NCI-H1048 (cell line): ENCODE measurements at regions not wholly inside any gene's neighbourhood (a gene's known extent, or its start where the extent isn't known, plus 50 kb on each side); places are given as distances from the start of the nearest gene placed in this dataset.
"Not testable (repeated sequence)": the region's sequence is repeated elsewhere in the genome, so short reads cannot be mapped to it uniquely, and the experiment has no call there.

Source experiments
- DNase-seq: peaks from one replicate; lab custom pipeline; 2025; lab: John Stamatoyannopoulos, UW

DNA sequence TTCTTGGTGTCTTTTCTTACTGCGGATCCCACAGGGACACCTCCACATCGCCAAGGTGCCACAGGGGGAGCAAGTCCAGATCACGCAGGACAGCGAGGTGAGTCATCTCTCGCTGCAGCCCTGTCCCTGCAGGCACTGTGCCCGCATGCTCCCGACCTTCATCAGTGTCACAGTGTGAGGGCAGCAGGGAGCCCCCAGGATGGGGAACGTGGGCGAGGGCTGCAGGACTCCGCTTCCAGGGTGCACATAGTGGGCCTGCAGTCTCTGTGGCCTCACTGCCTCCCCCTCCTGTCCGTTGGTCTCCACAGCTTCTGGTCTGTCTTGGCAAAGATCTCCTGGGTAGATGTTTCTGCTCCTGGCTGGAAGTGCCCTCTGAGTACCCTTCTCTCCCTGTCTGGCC is 78.0 kb downstream of the NPIPB11 start:
- DNase-seq: not testable (repeated sequence)

DNA sequence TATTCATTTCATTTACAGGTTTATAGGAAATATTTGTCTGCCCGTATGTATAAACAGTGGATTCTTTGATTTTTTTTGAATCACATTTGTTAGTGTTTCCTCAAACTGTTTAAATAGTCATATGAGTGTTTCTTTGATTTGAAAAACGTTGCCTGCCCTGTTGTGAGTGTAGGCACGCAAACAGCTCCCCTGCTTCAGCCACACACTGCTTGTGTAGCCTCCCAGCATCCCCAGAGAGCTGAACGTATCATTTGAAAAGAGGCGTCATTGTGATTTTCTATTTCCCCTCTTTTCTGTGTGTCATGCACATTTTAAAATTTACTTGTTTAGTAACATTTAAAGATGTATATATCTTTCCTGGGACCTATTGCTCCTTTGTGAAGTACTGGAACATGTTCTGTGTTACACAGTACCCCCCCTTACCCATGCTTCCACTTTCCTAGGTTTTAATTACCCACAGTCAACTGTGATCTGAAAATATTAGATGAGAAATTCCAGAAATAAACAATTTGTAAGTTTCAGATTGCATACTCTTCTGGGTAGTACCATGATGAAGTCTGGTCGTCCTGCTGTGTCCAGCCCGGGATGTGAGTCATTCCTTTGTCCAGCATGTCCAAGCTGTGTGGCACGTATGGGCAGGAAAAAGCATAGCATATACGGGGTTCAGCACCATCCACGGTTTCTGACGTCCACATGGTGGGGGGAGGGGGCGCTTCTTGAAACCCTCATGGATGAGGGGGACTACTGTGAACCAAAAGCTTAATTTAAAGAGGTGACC is 78.7 kb downstream of the NPIPB11 start:
- DNase-seq: not testable (repeated sequence)

DNA sequence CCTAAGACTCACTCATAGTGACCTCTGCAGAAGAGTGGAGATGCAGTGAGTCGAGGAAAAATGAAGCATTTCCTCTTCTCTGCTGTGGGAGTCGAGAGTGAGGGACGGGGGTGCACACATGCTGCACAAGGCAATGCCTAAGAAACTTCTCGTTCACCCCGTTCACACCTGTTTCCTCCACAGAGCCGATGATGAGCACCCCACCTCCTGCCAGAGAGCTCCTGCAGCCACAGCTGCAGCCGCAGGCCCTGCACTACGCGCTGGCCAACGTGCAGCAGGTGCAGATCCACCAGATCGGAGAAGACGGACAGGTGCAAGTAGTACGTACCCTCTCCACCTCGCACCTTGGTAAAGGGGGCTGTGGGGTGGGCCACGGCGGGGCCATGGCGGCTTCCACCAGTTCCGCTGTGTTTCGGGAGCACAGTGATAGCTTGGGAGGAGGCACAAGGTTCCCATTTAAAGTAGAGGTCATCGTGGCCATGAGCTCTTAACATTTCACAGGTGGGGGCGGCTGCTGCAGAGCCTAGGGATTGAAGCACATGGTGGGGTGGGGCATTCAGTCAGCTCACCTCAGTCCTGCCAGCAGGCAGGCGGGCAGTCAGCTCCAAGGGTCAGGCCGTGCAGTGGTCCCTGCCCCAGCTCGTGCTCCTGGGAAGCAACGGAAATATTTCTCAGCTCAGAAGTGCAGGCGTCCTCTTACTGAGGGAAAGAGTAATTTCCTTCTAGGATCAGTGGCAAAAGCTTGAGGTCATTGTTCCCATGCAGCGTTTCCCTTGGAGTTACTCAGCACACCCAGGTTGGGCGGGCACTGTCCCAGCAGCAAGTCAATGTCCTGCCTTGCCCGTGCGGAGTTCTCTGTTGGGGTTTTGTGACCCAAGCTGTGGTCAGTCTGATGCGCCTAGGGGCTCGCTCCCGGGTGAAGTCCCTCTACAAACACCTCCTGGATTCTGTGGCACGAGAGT is 80.1 kb downstream of the NPIPB11 start:
- DNase-seq: not testable (repeated sequence)

DNA sequence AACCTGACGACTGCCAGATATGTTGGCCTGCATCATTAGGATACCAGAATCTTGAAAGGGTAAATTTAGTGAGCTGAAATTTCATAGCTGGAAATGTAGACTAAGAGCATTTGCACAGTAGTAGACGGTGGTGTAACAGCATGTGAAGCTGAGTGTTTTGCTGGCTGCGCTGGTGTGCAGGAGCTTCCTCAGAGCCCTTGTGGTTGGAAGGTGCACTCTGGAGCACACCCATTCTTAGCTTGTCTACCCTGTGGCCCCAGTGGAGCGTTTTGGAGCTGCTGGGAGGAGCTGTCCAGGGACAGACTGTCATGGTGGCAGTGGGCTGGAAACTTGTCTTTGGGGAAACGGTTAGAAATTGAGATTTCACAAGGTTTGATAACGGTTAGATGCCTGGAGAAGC is 82.8 kb downstream of the NPIPB11 start:
- not testable (repeated sequence) for DNase-seq

DNA sequence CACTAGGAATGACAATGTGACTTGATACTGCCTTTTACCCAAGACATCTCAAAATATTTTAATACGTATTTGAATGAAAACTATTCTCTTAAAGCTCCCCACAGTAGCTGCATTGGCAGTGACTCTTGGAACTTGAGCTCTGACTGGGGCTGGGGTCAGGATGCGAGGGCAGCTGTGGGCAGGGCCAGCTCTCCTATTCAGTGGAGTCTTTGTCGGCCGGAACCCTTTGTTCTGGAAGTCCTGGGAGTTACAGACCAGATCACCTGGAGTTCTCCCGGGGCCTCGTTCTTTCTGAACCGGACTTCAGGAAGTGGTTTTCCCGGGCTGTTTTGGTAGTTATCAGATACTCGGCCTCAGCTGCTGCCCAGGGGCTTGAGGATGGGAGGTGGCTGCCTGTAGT is 84.9 kb downstream of the NPIPB11 start:
- DNase-seq: no peak

DNA sequence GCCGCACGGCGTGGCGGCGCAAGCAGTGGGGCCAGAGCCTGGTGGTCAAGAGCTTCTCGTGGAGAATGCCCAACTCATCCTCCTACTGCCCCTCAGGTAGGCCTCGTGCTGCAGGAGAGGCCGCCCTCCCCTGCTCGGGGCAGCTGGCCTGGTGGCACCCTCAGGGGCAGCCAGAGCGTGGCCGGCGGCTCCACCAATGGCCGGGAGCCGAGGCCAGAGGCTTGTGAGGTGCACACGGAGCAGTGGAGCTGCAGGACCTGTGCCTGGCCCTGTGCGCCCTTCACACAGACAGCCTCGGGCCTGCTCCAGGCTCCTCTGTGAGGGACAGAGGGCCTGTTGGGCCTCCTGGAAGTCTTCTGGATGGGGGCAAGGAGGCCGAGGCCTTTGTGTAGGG is 85.5 kb downstream of the NPIPB11 start:
- no peak for DNase-seq

DNA sequence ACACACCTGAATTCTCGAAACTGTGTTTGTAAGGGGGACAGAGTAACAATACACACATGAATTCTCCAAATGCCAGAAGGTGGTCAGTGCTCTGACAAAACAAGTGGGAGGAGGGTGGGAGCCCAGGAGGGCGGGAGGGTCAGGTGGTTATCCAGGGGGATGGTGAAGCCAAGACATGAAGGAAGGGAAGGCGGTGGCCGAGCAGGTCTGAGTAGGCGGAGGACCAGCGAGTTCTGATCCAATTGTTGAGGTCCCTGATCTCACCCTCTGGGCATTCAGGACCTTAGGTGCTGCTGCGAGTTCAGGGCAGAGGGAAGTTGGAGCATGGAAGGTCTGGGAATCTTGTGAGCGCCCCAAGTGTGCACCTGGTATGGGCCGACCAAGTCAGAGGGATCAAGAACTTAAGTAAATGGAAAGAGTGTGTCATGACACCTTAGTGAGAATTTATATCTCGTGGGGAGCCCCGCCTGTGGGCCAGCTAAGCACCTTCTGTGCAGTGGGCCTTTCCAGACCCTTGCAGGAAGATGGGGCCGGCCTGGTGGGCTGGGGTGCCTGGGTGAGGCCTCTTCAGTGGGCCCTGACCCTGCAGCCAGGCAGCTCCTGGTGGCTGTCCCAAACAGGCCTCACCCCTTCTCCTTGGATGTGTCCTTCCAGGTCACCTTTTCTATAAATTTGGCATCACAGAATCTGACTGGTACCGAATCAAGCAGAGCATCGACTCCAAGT is 86.1 kb downstream of the NPIPB11 start:
- DNase-seq: no peak

DNA sequence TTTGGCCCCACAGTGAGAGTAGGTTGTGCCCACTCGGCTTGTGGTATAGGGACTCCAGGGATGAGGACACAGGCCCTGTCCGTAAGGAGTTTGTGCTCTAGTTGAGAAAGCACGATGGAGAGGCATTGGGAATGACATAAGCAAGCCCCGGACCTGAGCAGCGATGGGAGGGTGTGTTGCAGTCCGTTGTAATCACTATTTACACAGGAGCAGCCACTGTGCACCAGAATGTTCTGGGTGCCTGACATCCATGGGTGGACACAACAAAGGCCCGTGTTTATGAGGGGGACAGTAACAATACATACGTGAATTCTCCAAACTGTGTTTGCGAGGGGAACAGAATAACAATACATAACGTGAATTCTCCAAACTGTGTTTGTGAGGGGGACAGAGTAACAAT is 86.8 kb downstream of the NPIPB11 start:
- DNase-seq: no peak

DNA sequence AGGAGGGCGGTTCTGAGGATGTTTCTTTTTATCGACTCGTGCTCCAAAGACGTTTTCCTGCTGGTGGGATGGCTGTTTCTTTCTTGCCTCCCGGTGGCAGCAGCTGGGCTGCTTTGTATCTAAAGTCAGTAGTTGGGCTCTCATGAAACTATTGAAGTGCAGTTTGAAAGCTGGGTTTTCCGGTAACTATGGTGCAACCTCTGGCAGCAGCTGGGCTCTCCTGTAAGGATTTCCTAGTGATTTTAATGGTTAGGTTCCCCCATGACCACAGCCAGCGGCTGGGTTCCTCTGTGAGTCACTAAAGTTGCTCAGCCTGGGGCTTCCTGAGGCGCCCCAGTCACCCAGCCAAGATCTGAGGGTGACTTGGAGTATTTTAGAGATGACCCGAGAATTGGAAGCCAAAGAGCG is 87.9 kb downstream of the NPIPB11 start:
- DNase-seq: not testable (repeated sequence)

DNA sequence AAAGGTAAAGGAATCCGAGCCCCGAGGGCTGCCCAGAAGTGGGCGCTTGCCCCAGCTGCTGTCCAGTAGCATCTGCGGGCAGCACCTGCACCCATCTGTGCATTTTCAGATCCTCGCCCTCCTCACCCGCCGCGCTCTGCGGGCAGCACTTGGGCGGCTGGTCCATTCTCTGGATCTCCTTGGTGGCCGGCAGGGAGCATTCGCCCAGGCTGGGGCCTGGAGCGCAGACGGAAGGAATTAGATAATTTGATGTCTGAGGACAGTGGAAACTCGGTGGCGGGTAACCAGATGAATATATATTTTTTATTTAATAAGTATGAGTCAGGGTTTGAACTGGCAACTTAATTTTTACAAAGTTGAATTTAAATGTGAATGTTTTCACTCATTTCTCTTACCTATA is 88.5 kb downstream of the NPIPB11 start:
- DNase-seq: no peak

DNA sequence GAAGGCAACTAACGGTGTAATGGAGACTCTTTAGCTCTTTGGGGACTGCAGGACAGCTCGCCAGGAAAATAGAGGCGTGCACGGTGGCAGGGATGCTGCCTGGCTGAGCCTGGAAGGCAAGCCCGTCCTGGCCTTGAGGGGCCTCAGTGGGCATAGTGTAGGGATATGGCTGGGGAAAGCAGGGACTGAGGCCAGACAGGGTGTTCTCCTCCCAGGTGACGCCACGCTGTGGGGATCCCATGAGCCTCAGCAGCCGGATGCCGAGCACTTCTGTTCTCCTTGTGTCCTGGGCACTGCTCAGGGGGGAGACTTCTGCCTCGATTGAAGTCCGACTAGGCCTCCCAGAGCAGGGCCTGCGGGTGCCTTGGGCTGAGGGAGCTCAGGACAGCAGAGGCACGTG is 89.2 kb downstream of the NPIPB11 start:
- no peak for DNase-seq

DNA sequence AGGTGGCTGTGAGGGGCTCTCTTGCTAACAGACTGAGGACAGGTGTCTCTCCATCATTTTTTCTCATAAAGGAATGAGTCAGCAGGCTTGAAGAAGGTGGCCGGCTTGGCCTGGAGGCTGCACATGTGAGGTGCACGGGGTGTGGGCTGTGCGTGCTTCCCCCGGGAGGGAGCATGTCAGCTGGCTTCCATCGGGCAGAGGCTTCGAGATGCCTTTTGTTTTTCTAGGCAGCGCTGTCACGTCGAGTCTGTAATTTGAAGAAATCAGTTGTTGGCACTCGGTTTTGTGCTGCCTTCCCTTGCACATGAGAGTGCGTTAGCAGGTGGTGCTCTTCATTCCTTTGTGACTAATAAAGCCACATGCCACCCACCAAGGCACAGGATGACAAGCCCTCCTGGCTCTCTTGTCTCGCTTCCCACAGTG is 89.7 kb downstream of the NPIPB11 start:
- DNase-seq: no peak

DNA sequence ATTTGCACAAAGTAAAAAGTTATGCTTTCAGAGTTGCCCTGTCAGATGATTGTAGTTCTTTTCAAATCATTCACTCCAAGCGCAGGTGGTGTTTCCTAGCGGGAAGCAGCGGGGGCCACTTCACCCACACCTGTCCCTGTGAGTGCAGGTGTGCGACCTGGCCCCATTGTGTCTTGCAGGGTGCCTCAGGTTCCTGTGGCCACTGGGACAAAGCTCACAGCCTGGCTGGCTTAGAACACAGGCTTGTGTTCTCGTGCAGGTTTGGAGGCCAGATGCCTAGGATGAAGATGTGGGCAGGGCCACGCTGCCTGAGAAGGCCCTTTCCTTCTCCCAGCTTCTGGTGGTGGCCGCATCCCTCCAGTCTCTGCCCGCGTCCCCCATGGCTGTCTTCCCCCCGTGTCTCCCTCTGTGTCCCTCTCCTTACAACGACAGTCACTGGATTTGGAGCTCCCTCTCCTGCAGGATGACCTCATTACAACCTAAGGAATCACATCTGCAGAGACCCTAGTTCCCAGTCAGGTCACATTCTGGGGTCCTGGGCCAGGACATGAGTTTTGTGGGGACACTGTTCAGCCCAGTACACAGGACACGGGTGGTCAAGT is 90.5 kb downstream of the NPIPB11 start:
- no peak for DNase-seq

DNA sequence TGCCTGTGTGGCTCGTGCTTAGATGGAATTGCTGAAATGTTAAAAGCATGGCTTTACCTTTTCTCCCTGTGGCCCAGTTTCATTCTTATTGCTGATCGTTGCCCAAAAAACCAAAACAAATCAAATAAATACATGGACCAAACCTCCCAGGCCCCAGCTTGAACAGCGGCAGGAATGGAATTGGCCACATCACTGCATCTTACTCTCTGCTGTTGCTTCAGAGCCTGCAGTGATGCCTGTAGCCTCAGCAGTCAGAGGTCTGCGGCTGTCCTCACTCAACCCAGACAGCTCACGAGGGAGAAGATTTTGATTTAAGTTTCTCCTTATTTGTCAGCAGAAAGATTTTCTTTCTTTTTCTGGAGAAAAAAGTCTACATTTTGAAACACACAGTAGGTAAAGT is 91.5 kb downstream of the NPIPB11 start:
- no peak for DNase-seq

DNA sequence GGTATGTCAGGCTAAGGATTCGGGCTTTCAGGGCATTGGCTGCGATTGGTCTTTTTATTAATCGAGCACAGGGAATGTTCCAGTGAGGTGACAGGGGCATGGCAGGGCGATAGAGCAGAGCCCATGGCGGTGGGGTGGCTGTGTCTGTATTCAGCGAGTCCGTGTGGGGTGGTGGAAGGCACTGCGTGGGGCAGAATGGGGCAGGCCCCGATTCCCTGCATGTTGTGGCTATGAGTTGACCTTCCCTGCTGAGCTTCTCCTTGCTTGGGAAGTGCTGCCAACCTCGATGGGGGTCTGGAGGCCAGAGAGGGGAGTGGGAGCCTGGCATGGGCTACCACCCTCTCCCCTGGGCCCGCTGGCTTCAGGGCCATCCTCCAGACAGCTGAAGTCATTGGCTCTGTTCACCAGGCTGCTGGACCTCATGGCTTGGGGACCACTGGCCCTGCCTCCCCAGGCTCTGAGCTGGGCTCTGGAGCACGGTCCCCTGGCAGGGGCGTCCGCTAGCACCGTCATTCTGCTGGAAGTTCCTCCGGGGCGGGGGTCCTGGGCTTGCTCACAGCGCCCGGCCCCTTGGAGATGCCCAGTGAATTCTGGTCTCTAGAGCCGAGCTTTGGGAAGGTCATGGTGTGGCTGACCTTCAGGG is 92.1 kb downstream of the NPIPB11 start:
- no peak for DNase-seq

DNA sequence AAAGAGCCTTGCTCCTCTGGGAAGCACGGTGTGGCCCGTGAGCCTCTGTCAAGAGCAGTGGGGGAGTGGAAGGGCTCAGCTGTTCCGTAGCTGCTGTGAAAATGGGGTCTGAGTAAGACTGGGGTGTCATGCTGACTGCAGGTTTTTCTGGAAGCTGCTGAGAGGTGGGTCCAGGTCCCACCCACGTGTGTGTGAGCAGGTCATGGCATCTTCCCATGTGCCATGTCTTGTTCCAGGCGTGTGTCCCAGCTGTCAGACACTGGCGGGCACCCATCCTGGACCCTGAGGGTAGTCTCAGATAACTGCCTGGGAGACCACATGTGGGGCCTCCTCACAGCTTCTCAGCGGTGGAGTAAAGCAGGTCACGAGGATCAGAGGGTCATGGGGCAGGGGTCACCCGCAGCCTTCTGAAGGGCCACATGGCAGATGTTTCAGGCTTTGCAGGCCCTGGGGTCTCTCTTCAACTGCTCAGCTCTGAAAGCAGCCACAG is 92.9 kb downstream of the NPIPB11 start:
- no peak for DNase-seq

DNA sequence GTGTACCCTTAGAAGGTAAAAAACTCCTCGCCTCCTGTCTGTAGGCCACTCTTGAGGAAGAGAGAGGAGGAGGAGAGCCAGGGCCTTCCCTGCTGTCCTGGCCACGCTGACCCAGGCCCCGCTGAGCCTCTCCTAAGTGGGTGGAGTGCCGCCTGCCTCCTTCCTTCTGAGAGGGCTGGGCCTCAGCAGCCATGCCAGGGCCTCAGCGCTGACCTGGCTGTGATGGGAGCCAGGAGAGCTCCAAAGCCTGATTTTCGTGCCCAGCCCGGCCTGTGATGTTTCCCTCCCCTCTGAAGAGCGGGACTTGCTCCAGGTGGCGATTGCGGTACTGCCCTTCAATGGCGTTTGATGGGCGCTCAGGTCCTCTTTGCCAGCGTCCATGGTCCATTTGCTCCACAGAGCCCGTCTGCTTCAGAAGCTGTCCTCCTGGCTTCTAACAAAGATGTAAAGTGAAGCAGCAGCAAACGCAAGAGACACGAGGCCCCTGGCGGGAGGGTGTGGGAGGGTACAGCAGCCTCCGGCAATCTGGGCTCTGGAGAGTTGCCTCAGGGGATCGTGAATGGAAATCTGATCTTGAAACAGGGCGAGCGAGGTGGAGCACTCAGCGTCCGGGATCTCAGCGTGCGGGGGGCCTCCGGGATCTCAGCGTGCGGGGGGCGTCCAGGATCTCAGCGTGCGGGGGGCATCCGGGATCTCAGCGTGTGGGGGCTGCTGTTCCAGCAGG is 93.5 kb downstream of the NPIPB11 start:
- no peak for DNase-seq

DNA sequence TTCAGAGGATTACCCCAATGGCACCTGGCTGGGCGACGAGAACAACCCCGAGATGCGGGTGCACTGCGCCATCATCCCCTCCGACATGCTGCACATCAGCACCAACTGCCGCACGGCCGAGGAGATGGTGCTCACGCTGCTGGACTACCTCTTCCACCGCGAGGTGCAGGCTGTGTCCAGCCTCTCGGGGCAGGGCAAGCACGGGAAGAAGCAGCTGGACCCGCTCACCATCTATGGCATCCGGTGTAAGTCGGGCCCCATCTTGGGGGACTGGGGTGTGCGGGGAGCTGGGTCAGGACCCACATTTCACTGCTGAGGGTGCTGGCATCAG is 94.2 kb downstream of the NPIPB11 start:
- not testable (repeated sequence) for DNase-seq

DNA sequence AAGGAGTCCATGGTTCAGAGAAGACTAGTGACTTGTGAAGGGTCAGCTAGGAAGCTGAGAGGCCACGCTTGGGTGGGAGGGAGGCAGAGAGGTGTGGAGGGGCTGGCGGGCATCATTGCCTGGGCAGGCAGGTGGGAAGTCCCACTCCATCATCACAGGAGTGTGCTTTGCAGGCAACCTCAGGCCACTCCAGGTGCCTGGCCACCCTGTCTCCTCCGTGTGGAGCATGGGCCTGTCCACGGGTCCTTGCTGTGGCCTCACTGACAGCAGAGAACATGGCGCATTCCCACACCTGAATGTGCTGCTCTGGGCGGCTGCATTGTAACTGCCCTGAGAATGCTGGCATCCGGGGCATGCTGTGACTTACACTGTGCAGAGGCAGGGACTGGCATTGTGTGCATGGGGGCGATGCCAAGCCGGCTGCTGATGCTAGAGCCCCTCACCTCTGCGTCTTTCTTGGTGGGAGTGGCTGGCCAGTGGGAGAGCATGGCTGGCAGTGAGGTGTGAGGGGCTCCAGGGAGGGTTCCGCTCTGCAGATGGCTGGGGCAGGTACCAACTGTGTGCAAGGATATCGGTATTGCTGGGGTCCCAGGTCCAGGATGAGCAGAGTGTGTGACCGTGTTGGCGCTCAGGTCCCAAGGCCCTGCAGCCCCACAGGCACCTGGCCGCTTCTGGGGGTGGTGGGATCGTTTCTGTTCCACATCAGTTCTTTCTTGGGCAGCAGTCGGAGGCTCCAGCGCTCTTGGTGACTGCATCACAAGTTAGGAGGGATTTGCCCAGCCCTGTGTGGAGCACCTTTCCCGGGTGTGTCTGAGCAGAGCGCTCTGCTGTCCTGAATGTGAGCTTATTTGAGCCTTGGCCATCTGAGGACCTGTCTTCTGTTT is 94.8 kb downstream of the NPIPB11 start:
- DNase-seq: no peak

DNA sequence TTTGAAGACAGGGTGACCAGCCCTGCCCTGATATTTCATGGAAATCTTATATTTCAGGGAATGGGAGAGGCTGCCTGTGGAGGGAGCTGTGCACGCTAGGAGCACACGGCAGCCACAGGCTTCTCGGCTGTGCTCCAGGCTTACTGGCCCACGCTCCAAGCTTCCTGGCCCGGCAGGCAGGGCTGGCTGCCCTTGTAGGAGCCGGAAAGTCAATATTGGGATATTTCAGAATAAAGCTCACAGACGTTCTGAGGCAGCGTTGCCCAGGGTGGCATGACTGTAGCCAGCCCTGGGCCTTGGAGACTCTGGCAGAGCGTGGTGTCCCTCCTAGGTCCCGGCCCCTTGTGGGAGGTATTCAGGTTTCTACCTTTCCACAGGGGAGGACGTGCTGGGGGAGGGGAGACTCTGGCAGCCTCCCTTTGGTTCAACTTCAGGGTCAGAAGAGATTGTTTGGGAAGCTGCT is 95.6 kb downstream of the NPIPB11 start:
- no peak for DNase-seq
